HUES48 (cell line): ENCODE measurements at regions not wholly inside any gene's neighbourhood (a gene's known extent, or its start where the extent isn't known, plus 50 kb on each side); places are given as distances from the start of the nearest gene placed in this dataset.
"Not testable (repeated sequence)": the region's sequence is repeated elsewhere in the genome, so short reads cannot be mapped to it uniquely, and the experiment has no call there.

Experiments
- H3K27ac ChIP-seq: one replicate; pipeline ENCODE4 v1.7.0; 2013; ENCODE audit warnings: low read depth, low read length, inconsistent platforms
- H3K27me3 ChIP-seq: 2 replicates; pipeline ENCODE4 v1.6.1; 2013; ENCODE audit warnings: mild to moderate bottlenecking, low read length; ENCODE audit not compliant: control insufficient read depth, insufficient read depth
- H3K36me3 ChIP-seq: 2 replicates; pipeline ENCODE4 v1.6.1; 2013; ENCODE audit warnings: low read length; ENCODE audit not compliant: control insufficient read depth, insufficient read depth
- H3K4me1 ChIP-seq: 2 replicates; pipeline ENCODE4 v1.6.1; 2013; ENCODE audit warnings: mild to moderate bottlenecking, low read length; ENCODE audit not compliant: control insufficient read depth, insufficient read depth
- H3K4me3 ChIP-seq: 2 replicates; pipeline ENCODE4 v1.5.1; 2013; ENCODE audit warnings: mild to moderate bottlenecking, low read depth, low read length
- H3K9ac ChIP-seq: 2 replicates; pipeline ENCODE4 v1.6.1; 2013; ENCODE audit warnings: mild to moderate bottlenecking, low read depth, low read length, moderate library complexity
- H3K9me3 ChIP-seq: 2 replicates; pipeline ENCODE4 v1.6.1; 2013; ENCODE audit warnings: low read length; ENCODE audit not compliant: control insufficient read depth, insufficient read depth

DNA sequence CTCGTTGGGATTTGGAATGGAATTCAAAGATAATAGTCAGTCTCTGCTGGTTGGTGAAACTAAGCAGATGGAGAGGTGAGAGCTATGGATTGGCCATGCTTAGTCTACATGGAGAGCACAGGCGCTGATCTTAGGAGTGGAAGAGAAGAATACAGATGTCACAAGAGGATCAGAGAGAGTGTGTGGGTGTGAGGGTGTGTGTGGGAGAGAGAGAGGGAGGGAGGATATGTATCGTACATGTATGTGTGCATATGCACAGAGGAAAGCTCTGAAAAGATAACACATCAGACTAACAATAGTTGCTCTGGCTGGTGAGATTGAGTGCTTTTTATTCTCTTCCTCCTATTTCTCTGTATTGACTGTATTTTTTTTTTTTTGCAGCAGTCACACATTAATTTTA lies 686.2 kb upstream of the TBX3 start:
- Histone ChIP-seq H3K9ac (no peak overlapping the region), H3K9me3 (peaks cover 4% of the 10 kb centered on the region; the same call in 1 of the 2 replicates), H3K4me3 (no peak overlapping the region), H3K27ac (no peak overlapping the region), H3K36me3 (no peaks in the 10 kb centered on the region), H3K27me3 (no peaks in the 10 kb centered on the region), H3K4me1 (peaks cover 5% of the 10 kb centered on the region; the same call in 1 of the 2 replicates)

DNA sequence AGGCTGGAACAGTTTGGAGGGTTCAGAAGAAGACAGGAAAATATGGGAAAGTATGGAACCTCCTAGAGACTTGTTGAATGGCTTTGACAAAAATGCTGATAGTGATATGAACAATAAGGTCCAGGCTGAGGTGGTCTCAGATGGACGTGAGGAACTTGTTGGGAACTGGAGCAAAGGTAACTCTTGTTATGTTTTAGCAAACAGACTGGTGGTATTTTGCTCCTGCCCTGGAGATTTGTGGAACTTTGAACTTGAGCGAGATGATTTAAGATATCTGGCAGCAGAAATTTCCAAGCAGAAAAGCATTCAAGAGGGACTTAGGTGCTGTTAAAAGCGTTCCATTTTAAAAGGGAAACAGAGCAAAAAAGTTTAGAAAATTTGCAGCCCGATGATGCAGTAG lies 682.3 kb upstream of the TBX3 start:
- H3K4me3 ChIP-seq, H3K36me3 ChIP-seq, H3K9me3 ChIP-seq, H3K4me1 ChIP-seq, H3K27me3 ChIP-seq, H3K27ac ChIP-seq, H3K9ac ChIP-seq: not testable (repeated sequence)

DNA sequence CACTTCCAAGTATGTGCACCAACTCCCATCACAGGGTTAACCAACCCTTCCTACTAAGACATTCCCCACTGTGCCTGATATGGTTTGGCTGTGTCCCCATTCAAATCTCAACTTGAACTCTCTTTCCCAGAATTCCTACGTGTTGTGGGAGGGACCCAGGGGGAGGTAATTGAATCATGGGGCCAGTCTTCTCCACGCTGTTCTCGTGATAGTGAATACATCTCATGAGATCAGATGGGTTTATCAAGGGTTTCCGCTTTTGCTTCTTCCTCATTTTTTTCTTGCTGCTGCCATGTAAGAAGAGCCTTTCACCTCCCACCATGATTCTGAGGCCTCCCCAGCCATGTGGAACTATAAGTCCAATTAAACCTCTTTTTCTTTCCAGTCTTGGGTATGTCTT lies 681.8 kb upstream of the TBX3 start:
- H3K4me1 ChIP-seq, H3K36me3 ChIP-seq, H3K27me3 ChIP-seq, H3K9me3 ChIP-seq, H3K9ac ChIP-seq, H3K4me3 ChIP-seq, H3K27ac ChIP-seq: not testable (repeated sequence)

DNA sequence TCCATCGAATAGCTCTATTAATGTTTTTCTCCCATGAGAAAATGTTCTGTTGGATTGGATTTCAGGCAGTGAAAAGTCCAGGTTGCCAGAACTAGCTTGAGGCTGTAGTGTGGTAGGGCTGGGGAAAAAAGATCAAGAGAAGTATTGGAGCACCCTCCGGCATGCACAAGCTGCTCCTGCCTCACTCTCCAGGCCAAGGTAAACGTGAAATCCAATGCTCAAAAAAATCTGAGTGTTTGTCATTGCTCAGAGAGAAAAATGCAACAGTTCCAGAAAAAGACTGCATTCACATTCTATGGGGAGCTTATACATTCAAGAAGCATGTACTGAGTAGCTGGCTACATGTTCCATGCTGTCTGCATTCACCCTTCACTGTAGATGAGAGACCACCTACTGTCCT lies 680.9 kb upstream of the TBX3 start:
- Histone ChIP-seq H3K9ac (no peak overlapping the region), H3K27ac (no peak overlapping the region), H3K4me1 (no peaks in the 10 kb centered on the region), H3K36me3 (no peaks in the 10 kb centered on the region), H3K9me3 (peaks cover 4% of the 10 kb centered on the region; the same call in 1 of the 2 replicates), H3K27me3 (no peaks in the 10 kb centered on the region), H3K4me3 (no peak overlapping the region)

DNA sequence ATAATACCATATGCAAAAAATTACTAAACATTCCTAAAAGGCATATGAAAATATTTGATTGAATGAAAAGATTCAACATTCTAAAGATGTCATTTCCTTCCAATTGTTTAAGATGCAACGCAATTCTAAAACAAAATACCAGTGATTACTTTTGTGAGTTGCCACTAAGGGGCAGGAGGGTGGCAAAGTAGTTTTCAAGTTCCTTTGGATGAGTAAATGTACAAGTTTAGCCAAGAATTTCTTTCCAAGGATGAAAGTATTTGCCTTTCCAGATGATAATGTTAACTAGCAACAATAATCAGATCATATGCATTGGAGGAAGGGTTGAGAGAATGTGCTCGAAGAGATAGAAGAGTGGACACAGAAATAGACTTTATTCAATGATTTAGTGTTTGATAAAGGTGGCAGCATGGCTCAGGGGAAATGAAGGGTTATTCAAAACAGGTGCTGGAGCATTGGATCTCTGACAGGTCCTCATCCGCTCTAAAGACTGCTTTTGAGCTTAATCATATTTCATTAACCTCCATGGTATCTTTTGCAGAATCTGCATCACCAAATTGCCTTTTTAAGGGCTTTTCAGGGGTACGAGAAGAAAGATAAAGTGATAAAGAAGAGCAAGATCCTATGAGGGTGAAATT lies 678.5 kb upstream of the TBX3 start:
- H3K36me3 ChIP-seq, result no peaks in the 10 kb centered on the region
- no peak overlapping the region for H3K27ac ChIP-seq
- no peak overlapping the region for H3K4me3 ChIP-seq
- no peaks in the 10 kb centered on the region for H3K4me1 ChIP-seq
- H3K9me3 ChIP-seq, result peaks cover 4% of the 10 kb centered on the region; the same call in 1 of the 2 replicates
- no peak overlapping the region for H3K9ac ChIP-seq
- no peaks in the 10 kb centered on the region for H3K27me3 ChIP-seq

DNA sequence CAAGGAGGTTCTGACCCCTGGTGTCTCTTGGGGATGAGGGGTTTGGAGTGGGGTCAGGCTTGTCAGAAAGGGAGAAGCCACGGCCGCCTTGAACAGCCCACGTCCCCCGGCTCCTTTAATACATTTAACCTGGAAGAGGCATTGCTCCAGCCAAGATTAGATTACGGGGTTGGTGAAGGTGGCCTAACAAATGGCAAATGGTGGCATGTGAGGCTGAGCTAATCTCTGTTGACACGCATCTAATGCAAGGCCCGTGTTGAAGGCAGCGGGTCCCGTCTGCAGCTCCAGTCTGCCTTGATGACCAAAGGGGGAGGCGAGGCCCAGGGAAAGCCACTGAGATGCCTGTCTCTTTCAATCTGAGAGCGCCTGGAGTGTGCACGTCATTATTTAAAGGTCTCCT lies 673.7 kb upstream of the TBX3 start:
- Histone ChIP-seq H3K27ac (no peak overlapping the region), H3K9ac (no peak overlapping the region), H3K9me3 (no peaks in the 10 kb centered on the region), H3K4me1 (no peaks in the 10 kb centered on the region), H3K27me3 (no peaks in the 10 kb centered on the region), H3K36me3 (no peaks in the 10 kb centered on the region), H3K4me3 (no peak overlapping the region)

DNA sequence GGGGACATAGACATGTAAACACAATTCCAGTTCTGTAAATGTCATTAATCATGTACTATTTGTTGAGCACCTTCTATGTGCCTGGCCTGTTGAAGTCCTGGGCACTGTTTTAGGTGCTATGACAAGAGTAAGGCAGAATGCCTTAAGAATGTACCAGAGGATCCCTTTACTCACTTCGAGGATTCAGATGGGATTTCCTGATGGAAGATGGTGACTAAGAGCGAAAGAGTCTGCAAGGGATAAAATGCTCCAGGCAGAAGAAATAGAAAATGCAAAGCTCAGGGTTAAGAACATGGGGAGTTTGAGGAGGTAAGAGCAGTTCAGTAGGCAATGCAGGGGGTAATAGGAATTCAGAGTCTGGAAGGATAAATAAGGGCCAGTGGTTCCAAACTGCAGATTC lies 671.3 kb upstream of the TBX3 start:
- Histone ChIP-seq H3K4me3 (no peak overlapping the region), H3K27me3 (no peaks in the 10 kb centered on the region), H3K9me3 (no peaks in the 10 kb centered on the region), H3K36me3 (no peaks in the 10 kb centered on the region), H3K27ac (no peak overlapping the region), H3K4me1 (no peaks in the 10 kb centered on the region), H3K9ac (no peak overlapping the region)

DNA sequence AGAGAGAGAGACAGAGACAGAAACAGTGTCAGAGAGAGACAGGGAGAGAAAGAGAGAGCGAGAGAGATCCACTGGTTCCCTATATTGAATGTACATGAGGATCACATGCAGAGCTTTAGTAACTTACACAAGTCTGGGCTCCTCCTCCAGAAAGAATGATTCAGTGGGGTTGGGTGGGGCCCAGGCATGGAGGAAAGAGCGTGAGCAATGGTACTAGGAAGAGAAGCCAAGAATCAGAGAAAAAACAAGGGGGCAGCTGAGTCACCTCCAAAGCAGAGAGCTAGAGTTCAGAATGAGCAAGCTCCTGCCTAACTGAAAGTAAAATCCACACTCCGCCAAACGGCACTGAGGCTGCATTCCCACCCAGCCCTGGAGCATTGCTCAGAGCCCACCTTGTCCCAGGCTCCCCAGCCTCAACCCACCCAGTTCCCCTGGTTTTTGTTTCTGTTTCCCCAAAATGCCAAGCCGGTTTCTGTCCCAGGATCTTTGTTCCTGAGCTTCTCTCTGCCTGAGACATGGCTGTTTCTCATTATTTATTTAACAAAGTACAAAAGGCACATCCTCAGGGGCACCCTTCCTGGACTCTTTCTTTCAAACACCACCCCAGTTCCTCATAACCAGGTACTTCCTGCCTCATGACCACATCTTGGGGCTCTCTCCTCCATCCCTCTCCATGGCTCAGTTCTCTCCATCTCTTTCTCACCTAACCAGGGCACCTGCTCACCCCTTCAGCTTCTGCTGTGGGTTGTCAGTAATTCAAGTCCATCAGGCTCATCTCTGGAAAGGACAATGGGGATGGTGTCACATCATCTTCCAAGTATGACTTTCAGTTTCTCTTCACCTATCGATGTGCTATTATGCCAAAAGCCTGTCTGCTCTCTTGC lies 670.3 kb upstream of the TBX3 start:
- no peak overlapping the region for H3K27ac ChIP-seq
- H3K27me3 ChIP-seq, result no peaks in the 10 kb centered on the region
- H3K4me1 ChIP-seq, result no peaks in the 10 kb centered on the region
- no peaks in the 10 kb centered on the region for H3K9me3 ChIP-seq
- H3K4me3 ChIP-seq, result no peak overlapping the region
- no peak overlapping the region for H3K9ac ChIP-seq
- no peaks in the 10 kb centered on the region for H3K36me3 ChIP-seq

DNA sequence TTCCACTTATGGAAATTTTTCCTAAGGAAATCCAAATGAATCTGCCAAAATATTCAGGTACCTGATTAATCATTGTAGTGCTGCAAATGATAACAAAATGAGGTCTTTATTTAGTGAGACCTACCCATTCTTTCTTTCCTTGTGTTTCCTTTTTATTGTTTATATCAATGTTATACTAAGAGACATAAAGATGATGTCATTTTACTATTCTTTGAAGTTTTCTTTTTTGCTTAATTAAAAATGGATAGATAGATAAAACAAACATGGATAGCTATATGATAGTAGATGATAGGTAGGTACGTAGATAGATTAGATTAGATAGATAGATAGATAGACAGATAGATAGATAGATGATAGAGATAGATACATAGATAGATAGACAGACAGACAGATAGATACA lies 669.5 kb upstream of the TBX3 start:
- Histone ChIP-seq H3K9ac (no peak overlapping the region), H3K27me3 (no peaks in the 10 kb centered on the region), H3K4me1 (no peaks in the 10 kb centered on the region), H3K4me3 (no peak overlapping the region), H3K9me3 (no peaks in the 10 kb centered on the region), H3K36me3 (no peaks in the 10 kb centered on the region), H3K27ac (no peak overlapping the region)

DNA sequence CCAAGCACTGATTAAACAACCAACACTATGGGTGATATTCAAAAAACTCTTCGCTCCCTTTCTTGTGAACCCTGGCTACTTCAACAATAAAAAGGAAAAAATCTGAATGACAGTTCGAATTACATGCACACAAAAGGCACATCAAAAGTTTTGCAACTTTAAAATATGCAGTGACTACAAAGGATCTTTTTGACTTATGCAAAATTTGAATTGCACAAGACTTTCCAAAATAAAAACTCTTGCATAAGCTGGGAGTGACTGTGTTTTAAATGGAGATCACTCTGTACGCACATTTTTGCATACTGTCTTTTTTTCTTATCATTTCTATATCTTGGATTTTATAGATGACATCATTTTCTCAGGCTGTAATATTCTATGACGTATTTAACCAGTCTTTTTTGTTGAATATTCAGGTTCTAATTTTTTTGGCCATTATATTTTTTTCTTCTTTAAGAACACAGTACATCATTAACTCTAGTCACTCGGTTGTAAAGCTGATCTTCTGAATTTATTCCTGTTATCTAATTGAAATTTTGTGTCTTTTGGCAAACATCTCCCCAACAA lies 667.6 kb upstream of the TBX3 start:
- Histone ChIP-seq H3K4me1 (no peaks in the 10 kb centered on the region), H3K9ac (no peak overlapping the region), H3K27me3 (no peaks in the 10 kb centered on the region), H3K36me3 (no peaks in the 10 kb centered on the region), H3K9me3 (no peaks in the 10 kb centered on the region), H3K27ac (no peak overlapping the region), H3K4me3 (no peak overlapping the region)

DNA sequence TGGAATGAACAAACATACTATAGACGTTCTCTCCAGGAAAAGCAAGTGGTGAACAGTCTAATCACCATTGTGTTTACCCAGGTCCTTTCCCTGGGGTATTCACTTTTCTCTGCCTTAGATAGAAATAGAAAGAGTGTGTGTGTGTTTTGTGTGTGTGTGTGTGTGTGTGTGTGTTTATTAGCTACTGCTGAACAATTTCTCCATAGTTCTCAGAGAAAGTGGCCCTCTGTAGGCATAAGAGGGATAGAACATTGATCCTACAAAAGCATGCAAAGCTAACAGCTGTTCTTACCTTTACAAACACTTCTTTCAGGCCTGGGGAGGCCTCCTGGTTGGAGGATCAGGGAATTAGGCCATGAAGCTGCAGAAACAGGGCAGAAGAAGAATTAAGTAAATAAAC lies 665.7 kb upstream of the TBX3 start:
- Histone ChIP-seq H3K4me1 (no peaks in the 10 kb centered on the region), H3K27ac (no peak overlapping the region), H3K36me3 (no peaks in the 10 kb centered on the region), H3K27me3 (no peaks in the 10 kb centered on the region), H3K9me3 (no peaks in the 10 kb centered on the region), H3K4me3 (no peak overlapping the region), H3K9ac (no peak overlapping the region)
